RWPE2 (cell line): ENCODE measurements at regions not wholly inside any gene's neighbourhood (a gene's known extent, or its start where the extent isn't known, plus 50 kb on each side); places are given as distances from the start of the nearest gene placed in this dataset.

Experiments
- ATAC-seq: fragments of 200-7000 bp; cut with Tn5 transposase; 3 replicates; pipeline ENCODE4 v1.9.1; 2021; ENCODE audit warnings: low read depth
- DNase-seq: peaks from one replicate; pipeline ENCODE4 v3.0.0-alpha.2; 2020; ENCODE audit warnings: low spot score
- H3K27ac ChIP-seq: fragments of 450-650 bp; 2 replicates; pipeline ENCODE4 v1.5.1; 2017; ENCODE audit warnings: mild to moderate bottlenecking; ENCODE audit not compliant: poor library complexity, severe bottlenecking
- H3K27me3 ChIP-seq: fragments of 250-450 bp; sonication (Bioruptor Pico); 2 replicates; pipeline ENCODE4 v1.5.1; 2021; ENCODE audit warnings: mild to moderate bottlenecking, moderate library complexity; ENCODE audit not compliant: insufficient read depth, poor library complexity, severe bottlenecking
- H3K36me3 ChIP-seq: fragments of 250-450 bp; sonication (Bioruptor Pico); 2 replicates; pipeline ENCODE4 v1.5.1; 2020; ENCODE audit warnings: low read depth, mild to moderate bottlenecking, moderate library complexity
- H3K4me1 ChIP-seq: fragments of 250-450 bp; sonication (Bioruptor Pico); 2 replicates; pipeline ENCODE4 v1.5.1; 2021; ENCODE audit warnings: mild to moderate bottlenecking, moderate library complexity; ENCODE audit not compliant: insufficient read depth, poor library complexity, severe bottlenecking
- H3K4me3 ChIP-seq: fragments of 250-450 bp; sonication (Bioruptor Pico); 2 replicates; pipeline ENCODE4 v1.5.1; 2021; ENCODE audit warnings: mild to moderate bottlenecking, moderate library complexity; ENCODE audit not compliant: severe bottlenecking
- H3K9me3 ChIP-seq: fragments of 250-450 bp; sonication (Bioruptor Pico); 2 replicates; pipeline ENCODE4 v1.5.1; 2021; ENCODE audit warnings: mild to moderate bottlenecking, moderate library complexity; ENCODE audit not compliant: severe bottlenecking
- TF ChIP-seq, protein P1 (sequence below): fragments of 450-650 bp; IDR thresholded peaks from one replicate; pipeline ENCODE4 v1.5.1; 2017; ENCODE audit warnings: mild to moderate bottlenecking, moderate library complexity; ENCODE audit not compliant: poor library complexity, severe bottlenecking

DNA sequence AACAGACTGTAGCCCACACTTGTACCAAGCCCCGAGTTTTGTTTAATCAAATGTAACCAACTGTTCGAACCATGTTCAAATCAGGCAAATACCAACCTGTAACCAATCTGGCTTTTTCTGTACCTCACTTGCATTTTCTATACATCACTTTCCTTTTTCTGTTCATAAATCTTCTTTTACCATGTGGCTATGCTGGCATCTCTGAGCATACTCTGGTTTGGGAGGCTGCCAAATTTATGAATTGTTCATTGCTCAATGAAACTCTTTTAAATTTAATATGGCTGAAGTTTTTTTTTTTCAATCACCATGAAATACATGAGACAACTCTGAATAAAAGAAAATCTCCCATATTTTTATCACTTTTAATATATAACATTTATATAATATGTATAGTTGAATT lies 256.1 kb downstream of the SLITRK6 start:
- no peak overlapping the region for H3K27ac ChIP-seq
- peaks cover 22% of the 10 kb centered on the region for H3K4me1 ChIP-seq
- TF ChIP-seq, protein P1, sequence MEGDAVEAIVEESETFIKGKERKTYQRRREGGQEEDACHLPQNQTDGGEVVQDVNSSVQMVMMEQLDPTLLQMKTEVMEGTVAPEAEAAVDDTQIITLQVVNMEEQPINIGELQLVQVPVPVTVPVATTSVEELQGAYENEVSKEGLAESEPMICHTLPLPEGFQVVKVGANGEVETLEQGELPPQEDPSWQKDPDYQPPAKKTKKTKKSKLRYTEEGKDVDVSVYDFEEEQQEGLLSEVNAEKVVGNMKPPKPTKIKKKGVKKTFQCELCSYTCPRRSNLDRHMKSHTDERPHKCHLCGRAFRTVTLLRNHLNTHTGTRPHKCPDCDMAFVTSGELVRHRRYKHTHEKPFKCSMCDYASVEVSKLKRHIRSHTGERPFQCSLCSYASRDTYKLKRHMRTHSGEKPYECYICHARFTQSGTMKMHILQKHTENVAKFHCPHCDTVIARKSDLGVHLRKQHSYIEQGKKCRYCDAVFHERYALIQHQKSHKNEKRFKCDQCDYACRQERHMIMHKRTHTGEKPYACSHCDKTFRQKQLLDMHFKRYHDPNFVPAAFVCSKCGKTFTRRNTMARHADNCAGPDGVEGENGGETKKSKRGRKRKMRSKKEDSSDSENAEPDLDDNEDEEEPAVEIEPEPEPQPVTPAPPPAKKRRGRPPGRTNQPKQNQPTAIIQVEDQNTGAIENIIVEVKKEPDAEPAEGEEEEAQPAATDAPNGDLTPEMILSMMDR = no peak
- H3K36me3 ChIP-seq = no peaks in the 10 kb centered on the region
- DNase-seq = no peak
- no peaks in the 10 kb centered on the region for H3K27me3 ChIP-seq
- H3K4me3 ChIP-seq = no peak overlapping the region
- no peaks in the 10 kb centered on the region for H3K9me3 ChIP-seq
- 0 out of 3 replicates have a peak, but pooled peaks have one; percentile 23 for ATAC-seq

DNA sequence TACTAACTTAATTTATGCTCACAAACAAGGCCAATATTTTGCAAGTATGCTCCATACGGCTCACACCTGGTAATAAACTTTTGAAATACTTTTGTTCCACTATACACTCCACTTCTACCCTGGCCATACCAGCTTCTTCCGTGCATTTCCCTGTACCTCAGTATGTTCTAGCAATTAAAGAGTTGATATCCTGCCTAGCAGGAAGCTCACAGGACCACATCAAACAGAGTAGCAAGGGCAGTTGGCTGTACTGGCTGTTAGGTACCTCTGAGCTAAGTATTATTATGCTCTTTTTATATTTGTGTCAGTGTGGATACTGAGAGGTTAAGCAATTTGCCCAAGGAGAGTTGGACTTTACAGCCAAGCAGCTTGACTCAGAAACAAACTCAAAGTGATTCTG lies 257.7 kb downstream of the SLITRK6 start:
- ATAC-seq = no peak

DNA sequence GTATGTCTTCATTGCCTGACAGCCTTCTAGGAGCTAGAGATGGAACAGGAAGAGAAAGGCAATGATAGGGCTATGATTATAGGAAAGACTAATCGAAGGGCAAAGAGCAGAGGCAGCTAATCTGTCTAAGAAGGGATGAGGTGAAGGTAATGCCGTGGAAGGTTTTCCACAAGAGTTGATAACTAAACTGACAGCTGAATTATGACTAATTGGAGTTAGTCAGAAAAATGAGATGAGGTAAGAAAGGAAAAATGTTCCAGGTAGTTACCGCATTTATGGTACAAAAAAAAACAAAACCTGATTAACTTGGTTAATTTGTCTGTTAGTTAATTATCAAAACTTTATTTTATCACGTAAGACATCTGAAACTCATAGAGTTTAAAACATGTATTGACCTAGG lies 260.3 kb downstream of the SLITRK6 start:
- H3K27me3 ChIP-seq = no peaks in the 10 kb centered on the region
- peaks cover 32% of the 10 kb centered on the region for H3K4me1 ChIP-seq
- H3K9me3 ChIP-seq = no peaks in the 10 kb centered on the region
- TF ChIP-seq, protein P1 = no peak
- no peak overlapping the region for H3K4me3 ChIP-seq
- ATAC-seq = no peak
- H3K27ac ChIP-seq = peak overlapping the region; percentile 22
- DNase-seq = no peak
- no peaks in the 10 kb centered on the region for H3K36me3 ChIP-seq

More for the DNA sequence above, 257.7 kb downstream of the SLITRK6 start:
- H3K36me3 ChIP-seq = no peaks in the 10 kb centered on the region
- DNase-seq = no peak
- H3K4me3 ChIP-seq = no peak overlapping the region
- peaks cover 30% of the 10 kb centered on the region for H3K4me1 ChIP-seq
- no peaks in the 10 kb centered on the region for H3K9me3 ChIP-seq
- TF ChIP-seq, protein P1 = no peak
- no peak overlapping the region for H3K27ac ChIP-seq
- H3K27me3 ChIP-seq = no peaks in the 10 kb centered on the region

DNA sequence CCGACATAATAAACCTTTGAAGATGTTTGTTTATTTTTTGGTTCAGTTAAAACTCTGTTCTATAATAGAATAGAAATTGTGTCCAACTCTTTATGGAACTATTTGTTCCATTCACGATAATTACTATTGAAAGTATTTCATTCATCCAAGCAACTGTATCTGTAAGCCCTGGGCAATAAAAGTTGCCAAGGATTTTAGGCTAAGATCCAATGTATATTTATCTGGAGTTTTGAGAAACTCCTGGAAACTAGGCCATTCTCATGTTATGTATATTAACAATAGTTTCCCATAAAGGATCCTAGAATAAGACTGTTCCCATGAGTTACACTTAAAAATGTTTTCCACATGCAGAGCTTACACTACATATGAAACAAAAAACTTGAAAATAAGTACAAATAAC lies 261.6 kb downstream of the SLITRK6 start:
- Histone ChIP-seq H3K27me3 (no peaks in the 10 kb centered on the region), H3K4me1 (peaks cover 21% of the 10 kb centered on the region), H3K4me3 (no peak overlapping the region), H3K9me3 (no peaks in the 10 kb centered on the region), H3K36me3 (no peaks in the 10 kb centered on the region), H3K27ac (no peak overlapping the region)
- DNase-seq (no peak), ATAC-seq (no peak)
- TF ChIP-seq, protein P1 = no peak

DNA sequence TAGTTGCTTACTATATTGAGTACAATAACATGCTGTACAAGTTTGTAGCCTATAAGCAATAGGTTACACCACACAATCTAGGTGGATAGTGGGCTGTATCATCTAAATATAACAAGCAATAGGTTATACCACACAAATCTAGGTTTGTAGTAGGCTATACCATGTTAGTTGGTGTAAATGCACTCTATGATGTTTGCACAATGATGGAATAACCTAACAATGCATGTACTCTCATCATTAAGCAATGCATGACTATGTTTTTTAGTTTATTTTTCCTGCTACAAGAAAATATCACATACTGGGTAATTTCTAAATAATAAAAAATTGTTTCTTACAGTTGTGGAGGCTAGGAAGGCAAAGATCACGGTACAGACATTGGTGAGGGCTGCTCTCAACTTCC lies 262.5 kb downstream of the SLITRK6 start:
- Histone ChIP-seq H3K9me3 (no peaks in the 10 kb centered on the region), H3K27me3 (no peaks in the 10 kb centered on the region), H3K27ac (no peak overlapping the region), H3K4me1 (peaks cover 21% of the 10 kb centered on the region), H3K36me3 (no peaks in the 10 kb centered on the region), H3K4me3 (no peak overlapping the region)
- DNase-seq (no peak), ATAC-seq (peak; percentile 67)
- TF ChIP-seq, protein P1 = no peak
